ENCODE measurements at regions not wholly inside any gene's neighbourhood (a gene's known extent, or its start where the extent isn't known, plus 50 kb on each side); places are given as distances from the start of the nearest gene placed in this dataset.

DNA sequence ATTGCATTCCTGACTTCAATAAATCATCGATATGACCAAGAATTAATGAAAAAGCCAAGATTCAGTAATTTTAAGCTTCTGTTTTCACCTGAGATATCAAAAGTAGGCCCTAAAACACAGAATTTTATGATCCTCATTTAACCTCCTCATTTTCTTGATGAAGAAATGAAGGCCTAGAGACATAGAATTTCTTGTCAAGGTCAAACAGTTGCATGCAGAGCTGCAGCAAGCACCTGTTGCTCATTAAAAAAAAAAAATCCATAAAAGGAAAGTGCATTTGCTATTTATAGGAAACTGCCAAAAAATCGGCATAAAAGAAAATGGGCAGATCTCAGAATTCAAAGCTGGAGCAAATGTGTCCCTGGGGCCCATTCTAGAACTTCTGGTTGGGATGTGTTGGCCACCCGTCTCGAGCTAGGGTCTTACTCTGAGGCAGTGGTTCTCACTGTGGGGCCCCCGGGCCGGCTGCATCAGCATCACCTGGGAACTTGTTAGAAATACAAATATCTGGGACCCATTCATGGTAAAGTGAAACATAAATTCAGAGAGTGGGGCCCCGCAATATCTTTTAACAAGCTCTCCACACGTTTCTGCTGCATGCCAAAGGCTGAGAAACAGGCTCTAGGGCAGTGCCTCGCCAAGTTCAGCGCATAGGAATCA is 224.7 kb upstream of the UBL3 start:
- H3K36me3 ChIP-seq (ENCODE audit: low read depth): no peaks in the 10 kb centered on the region
- no peaks in the 10 kb centered on the region for H3K4me1 ChIP-seq (ENCODE audit: insufficient read depth, poor library complexity, severe bottlenecking)
- no peak overlapping the region for H3K4me3 ChIP-seq (ENCODE audit: severe bottlenecking)
- TF ChIP-seq, protein P1, sequence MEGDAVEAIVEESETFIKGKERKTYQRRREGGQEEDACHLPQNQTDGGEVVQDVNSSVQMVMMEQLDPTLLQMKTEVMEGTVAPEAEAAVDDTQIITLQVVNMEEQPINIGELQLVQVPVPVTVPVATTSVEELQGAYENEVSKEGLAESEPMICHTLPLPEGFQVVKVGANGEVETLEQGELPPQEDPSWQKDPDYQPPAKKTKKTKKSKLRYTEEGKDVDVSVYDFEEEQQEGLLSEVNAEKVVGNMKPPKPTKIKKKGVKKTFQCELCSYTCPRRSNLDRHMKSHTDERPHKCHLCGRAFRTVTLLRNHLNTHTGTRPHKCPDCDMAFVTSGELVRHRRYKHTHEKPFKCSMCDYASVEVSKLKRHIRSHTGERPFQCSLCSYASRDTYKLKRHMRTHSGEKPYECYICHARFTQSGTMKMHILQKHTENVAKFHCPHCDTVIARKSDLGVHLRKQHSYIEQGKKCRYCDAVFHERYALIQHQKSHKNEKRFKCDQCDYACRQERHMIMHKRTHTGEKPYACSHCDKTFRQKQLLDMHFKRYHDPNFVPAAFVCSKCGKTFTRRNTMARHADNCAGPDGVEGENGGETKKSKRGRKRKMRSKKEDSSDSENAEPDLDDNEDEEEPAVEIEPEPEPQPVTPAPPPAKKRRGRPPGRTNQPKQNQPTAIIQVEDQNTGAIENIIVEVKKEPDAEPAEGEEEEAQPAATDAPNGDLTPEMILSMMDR (IDR thresholded peaks at IDR 0.05; ENCODE audit: poor library complexity, severe bottlenecking): no peak
- no peak overlapping the region for H3K27ac ChIP-seq (ENCODE audit: poor library complexity, severe bottlenecking)
- no peaks in the 10 kb centered on the region for H3K27me3 ChIP-seq (ENCODE audit: insufficient read depth, poor library complexity, severe bottlenecking)
- H3K9me3 ChIP-seq (ENCODE audit: severe bottlenecking): no peaks in the 10 kb centered on the region
- ATAC-seq (ENCODE audit: low read depth) (no peak), DNase-seq (ENCODE audit: low spot score) (no peak)

GRCh38 chr13:30074431-30074830 is 224.0 kb upstream of the UBL3 start:
- Histone ChIP-seq H3K9me3 (ENCODE audit: severe bottlenecking) (no peaks in the 10 kb centered on the region), H3K4me1 (ENCODE audit: insufficient read depth, poor library complexity, severe bottlenecking) (no peaks in the 10 kb centered on the region), H3K27me3 (ENCODE audit: insufficient read depth, poor library complexity, severe bottlenecking) (no peaks in the 10 kb centered on the region), H3K4me3 (ENCODE audit: severe bottlenecking) (no peak overlapping the region), H3K27ac (ENCODE audit: poor library complexity, severe bottlenecking) (no peak overlapping the region), H3K36me3 (ENCODE audit: low read depth) (no peaks in the 10 kb centered on the region)
- ATAC-seq (ENCODE audit: low read depth) (no peak), DNase-seq (ENCODE audit: low spot score) (no peak)
- TF ChIP-seq, protein P1 (IDR thresholded peaks at IDR 0.05; ENCODE audit: poor library complexity, severe bottlenecking): no peak

GRCh38 chr13:30072818-30073186 is 222.4 kb upstream of the UBL3 start:
- H3K4me1 ChIP-seq (ENCODE audit: insufficient read depth, poor library complexity, severe bottlenecking): no peaks in the 10 kb centered on the region
- no peak overlapping the region for H3K27ac ChIP-seq (ENCODE audit: poor library complexity, severe bottlenecking)
- no peaks in the 10 kb centered on the region for H3K27me3 ChIP-seq (ENCODE audit: insufficient read depth, poor library complexity, severe bottlenecking)
- DNase-seq (ENCODE audit: low spot score) (no peak), ATAC-seq (ENCODE audit: low read depth) (no peak)
- TF ChIP-seq, protein P1 (IDR thresholded peaks at IDR 0.05; ENCODE audit: poor library complexity, severe bottlenecking): no peak
- no peaks in the 10 kb centered on the region for H3K9me3 ChIP-seq (ENCODE audit: severe bottlenecking)
- no peaks in the 10 kb centered on the region for H3K36me3 ChIP-seq (ENCODE audit: low read depth)
- H3K4me3 ChIP-seq (ENCODE audit: severe bottlenecking): no peak overlapping the region

DNA sequence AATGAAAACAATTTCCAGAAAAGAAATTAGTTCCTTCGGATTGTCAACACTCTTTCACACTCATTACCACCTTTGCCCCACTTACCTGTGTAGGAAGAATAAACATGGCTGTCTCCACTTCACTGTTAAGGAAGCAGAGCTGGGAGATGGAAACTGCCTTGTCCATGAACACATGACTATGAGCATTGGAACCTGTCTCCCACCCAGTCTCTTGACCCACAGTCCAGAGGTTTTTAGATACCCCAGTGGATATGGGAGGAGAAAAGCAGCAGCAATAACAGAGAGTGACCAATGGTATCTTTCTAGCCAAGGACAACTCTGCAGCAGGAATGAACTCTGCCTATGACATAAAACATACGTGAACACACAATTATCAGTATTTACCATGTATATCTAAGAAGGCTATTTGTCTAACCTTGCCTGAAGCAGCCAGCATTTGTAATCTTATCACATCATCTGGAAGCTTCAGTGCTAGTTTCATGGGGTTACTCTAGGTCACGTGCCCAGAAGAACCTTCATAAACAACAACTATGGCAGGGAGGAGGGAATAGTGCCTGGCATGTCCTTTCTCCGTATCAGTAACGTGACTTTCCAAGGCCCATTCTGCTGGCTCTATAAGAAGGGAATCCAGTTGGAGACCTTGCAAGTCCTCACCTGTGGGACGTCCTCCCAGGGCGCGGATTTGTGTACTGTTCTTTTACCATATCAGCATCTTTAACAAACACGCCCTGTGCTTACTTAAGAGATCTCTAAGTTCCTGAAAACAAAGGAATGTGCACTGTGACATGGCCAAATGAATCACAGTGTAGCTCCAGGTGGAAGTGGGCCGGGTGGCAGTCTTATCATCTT is 221.8 kb upstream of the UBL3 start:
- ATAC-seq (ENCODE audit: low read depth): no peak
- Histone ChIP-seq H3K4me3 (ENCODE audit: severe bottlenecking) (no peak overlapping the region), H3K36me3 (ENCODE audit: low read depth) (no peaks in the 10 kb centered on the region), H3K27me3 (ENCODE audit: insufficient read depth, poor library complexity, severe bottlenecking) (no peaks in the 10 kb centered on the region), H3K27ac (ENCODE audit: poor library complexity, severe bottlenecking) (no peak overlapping the region), H3K9me3 (ENCODE audit: severe bottlenecking) (no peaks in the 10 kb centered on the region), H3K4me1 (ENCODE audit: insufficient read depth, poor library complexity, severe bottlenecking) (no peaks in the 10 kb centered on the region)
- TF ChIP-seq, protein P1 (IDR thresholded peaks at IDR 0.05; ENCODE audit: poor library complexity, severe bottlenecking): no peak
- no peak for DNase-seq (ENCODE audit: low spot score)

DNA sequence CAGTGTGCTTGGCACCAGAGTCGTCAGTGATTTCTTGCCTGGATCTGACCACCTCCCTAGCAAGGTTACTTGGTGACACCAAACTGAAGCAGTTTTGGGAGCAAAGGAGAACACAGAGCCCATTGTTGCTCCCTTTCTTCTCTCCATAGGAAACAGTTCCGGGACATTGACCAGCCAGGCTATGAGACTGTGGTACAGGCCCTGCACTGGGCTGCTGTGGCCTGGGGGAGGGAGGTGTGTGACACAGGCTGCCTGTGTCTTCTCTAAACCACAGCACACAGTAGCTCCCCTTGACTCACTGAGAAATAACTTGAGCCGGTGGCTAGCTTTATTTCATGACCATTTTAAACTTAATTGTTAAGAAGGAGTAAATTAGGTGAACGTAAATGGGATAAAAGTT is 214.8 kb upstream of the UBL3 start:
- no peaks in the 10 kb centered on the region for H3K36me3 ChIP-seq (ENCODE audit: low read depth)
- no peak for DNase-seq (ENCODE audit: low spot score)
- no peaks in the 10 kb centered on the region for H3K4me1 ChIP-seq (ENCODE audit: insufficient read depth, poor library complexity, severe bottlenecking)
- TF ChIP-seq, protein P1 (IDR thresholded peaks at IDR 0.05; ENCODE audit: poor library complexity, severe bottlenecking): no peak
- H3K27me3 ChIP-seq (ENCODE audit: insufficient read depth, poor library complexity, severe bottlenecking): no peaks in the 10 kb centered on the region
- H3K4me3 ChIP-seq (ENCODE audit: severe bottlenecking): no peak overlapping the region
- no peak overlapping the region for H3K27ac ChIP-seq (ENCODE audit: poor library complexity, severe bottlenecking)
- no peaks in the 10 kb centered on the region for H3K9me3 ChIP-seq (ENCODE audit: severe bottlenecking)
- no peak for ATAC-seq (ENCODE audit: low read depth)

Measured in RWPE2 (cell line).